HG02588 (cell line): ENCODE measurements at regions not wholly inside any gene's neighbourhood (a gene's known extent, or its start where the extent isn't known, plus 50 kb on each side); places are given as distances from the start of the nearest gene placed in this dataset.

Experiments
- ATAC-seq: cut with Tn5 transposase; IDR thresholded peaks from one replicate; pipeline ENCODE4 v1.9.1; 2021; ENCODE audit warnings: mild to moderate bottlenecking, moderate library complexity; ENCODE audit not compliant: unreplicated experiment

- ATAC-seq = no peak
Measured at GRCh38 chr13:82657471-82657870, 1224.8 kb downstream of the SLITRK1 start.

- ATAC-seq = no peak
Measured at GRCh38 chr13:82654861-82655855, 1227.1 kb downstream of the SLITRK1 start.

GRCh38 chr13:82654143-82654542, 1228.1 kb downstream of the SLITRK1 start:
- ATAC-seq = no peak

GRCh38 chr13:82647540-82647939, 1234.7 kb downstream of the SLITRK1 start:
- ATAC-seq = no peak

- no peak for ATAC-seq
Measured at GRCh38 chr13:82636119-82636518, 1246.2 kb downstream of the SLITRK1 start.

- no peak for ATAC-seq
Measured at GRCh38 chr13:82634946-82635345, 1247.3 kb downstream of the SLITRK1 start.

GRCh38 chr13:82627183-82627582, 1255.1 kb downstream of the SLITRK1 start:
- ATAC-seq = no peak

- ATAC-seq = no peak
Measured at GRCh38 chr13:82625717-82626116, 1256.6 kb downstream of the SLITRK1 start.

GRCh38 chr13:82615043-82615442, 1267.2 kb downstream of the SLITRK1 start:
- no peak for ATAC-seq

- no peak for ATAC-seq
Measured at GRCh38 chr13:82614086-82614485, 1268.2 kb downstream of the SLITRK1 start.

- ATAC-seq = no peak
Measured at GRCh38 chr13:82606008-82606407, 1276.3 kb downstream of the SLITRK1 start.

GRCh38 chr13:82597747-82598146, 1284.5 kb downstream of the SLITRK1 start:
- ATAC-seq = no peak

GRCh38 chr13:82593239-82593638, 1289.0 kb downstream of the SLITRK1 start:
- ATAC-seq = no peak

- ATAC-seq = no peak
Measured at GRCh38 chr13:82571653-82572052, 1310.6 kb downstream of the SLITRK1 start.

GRCh38 chr13:82569581-82569980, 1312.7 kb downstream of the SLITRK1 start:
- ATAC-seq = no peak

GRCh38 chr13:82566864-82567263, 1315.4 kb downstream of the SLITRK1 start:
- ATAC-seq = no peak

GRCh38 chr13:82565201-82565600, 1317.1 kb downstream of the SLITRK1 start:
- ATAC-seq = no peak

- ATAC-seq = no peak
Measured at GRCh38 chr13:82560889-82561288, 1321.4 kb downstream of the SLITRK1 start.

GRCh38 chr13:82522872-82523271, 1359.4 kb downstream of the SLITRK1 start:
- no peak for ATAC-seq

- ATAC-seq = no peak
Measured at GRCh38 chr13:82506805-82507414, 1375.4 kb downstream of the SLITRK1 start.

- ATAC-seq = no peak
Measured at GRCh38 chr13:82501834-82502233, 1380.4 kb downstream of the SLITRK1 start.

- ATAC-seq = no peak
Measured at GRCh38 chr13:82480415-82480814, 1401.9 kb downstream of the SLITRK1 start.
